ENCODE measurements at regions not wholly inside any gene's neighbourhood (a gene's known extent, or its start where the extent isn't known, plus 50 kb on each side); places are given as distances from the start of the nearest gene placed in this dataset.

GRCh38 chr7:13577566-13578145, 411.8 kb downstream of the ETV1 start:
- H3K4me3 ChIP-seq, result no peak overlapping the region
- 56 to 66% (median 60%) methylated on average over 3 of the region's 3 CpGs for WGBS, 4 donors
- TF ChIP-seq CTCF (IDR thresholded peaks at IDR 0.05) (no peak), POLR2A (IDR thresholded peaks at IDR 0.05) (no peak)
- H3K36me3 ChIP-seq (replicated peaks in 1 of 2), result no peaks in the 10 kb centered on the region
- intact Hi-C loops (cut with DNase I), result no loop called here
- no peaks in the 10 kb centered on the region for H3K9me3 ChIP-seq (replicated peaks in 1 of 3)
- DNase-seq, result no peak
- H3K27ac ChIP-seq, result no peak overlapping the region
- H3K27me3 ChIP-seq, result no peaks in the 10 kb centered on the region
- no peaks in the 10 kb centered on the region for H3K4me1 ChIP-seq (replicated peaks in 1 of 2)

DNA sequence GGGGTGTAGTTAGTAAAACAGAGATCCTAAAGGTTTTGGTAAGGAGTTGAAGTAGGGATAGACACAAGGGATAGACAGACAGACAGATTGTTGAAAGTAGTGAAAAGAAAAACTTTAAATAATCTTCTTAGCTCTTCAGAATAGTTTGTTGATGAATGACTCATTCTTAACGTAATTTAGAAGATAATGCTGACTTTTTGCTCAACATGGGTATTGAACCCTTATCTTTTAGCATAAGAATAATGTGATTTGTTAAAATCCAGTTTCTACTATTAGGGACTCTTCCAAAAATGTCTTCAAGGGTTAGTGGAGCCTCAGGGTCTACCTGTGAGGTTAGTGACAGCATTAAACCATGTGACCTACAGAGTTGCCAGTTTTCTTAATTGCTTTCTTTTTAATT, 411.2 kb downstream of the ETV1 start:
- Histone ChIP-seq H3K36me3 (replicated peaks in 1 of 2) (no peaks in the 10 kb centered on the region), H3K27ac (no peak overlapping the region), H3K4me1 (replicated peaks in 1 of 2) (no peaks in the 10 kb centered on the region), H3K9me3 (replicated peaks in 1 of 3) (no peaks in the 10 kb centered on the region), H3K27me3 (no peaks in the 10 kb centered on the region), H3K4me3 (no peak overlapping the region)
- WGBS, 4 donors, result 30 to 50% (median 38%) methylated on average over 1 of the region's 1 CpG
- no peak for TF ChIP-seq POLR2A (IDR thresholded peaks at IDR 0.05)
- no peak for TF ChIP-seq CTCF (IDR thresholded peaks at IDR 0.05)
- no peak for DNase-seq
- intact Hi-C loops (cut with DNase I), result no loop called here

DNA sequence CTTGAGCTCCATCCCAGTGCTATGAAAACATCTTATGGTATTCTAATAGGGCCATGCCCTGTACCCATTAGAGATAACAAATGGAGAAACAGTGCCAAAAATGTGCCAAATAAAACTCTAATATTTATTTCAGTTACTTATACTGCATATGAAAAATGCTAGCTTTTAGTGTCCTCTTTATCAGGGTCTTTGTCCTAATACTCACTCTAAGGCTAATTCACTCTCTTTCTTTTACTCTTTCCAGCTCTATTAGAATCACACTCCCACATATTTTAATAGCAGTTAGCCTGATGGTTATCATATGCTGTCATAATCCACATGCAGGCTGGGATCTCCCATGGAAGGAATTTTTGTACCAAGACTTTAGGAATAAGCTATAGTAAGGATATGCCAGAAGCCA, 408.4 kb downstream of the ETV1 start:
- no peaks in the 10 kb centered on the region for H3K4me1 ChIP-seq (replicated peaks in 1 of 2)
- no peak overlapping the region for H3K27ac ChIP-seq
- H3K4me3 ChIP-seq, result no peak overlapping the region
- intact Hi-C loops (cut with DNase I), result no loop called here
- TF ChIP-seq CTCF (IDR thresholded peaks at IDR 0.05) (no peak), POLR2A (IDR thresholded peaks at IDR 0.05) (no peak)
- no peaks in the 10 kb centered on the region for H3K27me3 ChIP-seq
- H3K9me3 ChIP-seq (replicated peaks in 1 of 3), result no peaks in the 10 kb centered on the region
- no peaks in the 10 kb centered on the region for H3K36me3 ChIP-seq (replicated peaks in 1 of 2)
- DNase-seq, result no peak

DNA sequence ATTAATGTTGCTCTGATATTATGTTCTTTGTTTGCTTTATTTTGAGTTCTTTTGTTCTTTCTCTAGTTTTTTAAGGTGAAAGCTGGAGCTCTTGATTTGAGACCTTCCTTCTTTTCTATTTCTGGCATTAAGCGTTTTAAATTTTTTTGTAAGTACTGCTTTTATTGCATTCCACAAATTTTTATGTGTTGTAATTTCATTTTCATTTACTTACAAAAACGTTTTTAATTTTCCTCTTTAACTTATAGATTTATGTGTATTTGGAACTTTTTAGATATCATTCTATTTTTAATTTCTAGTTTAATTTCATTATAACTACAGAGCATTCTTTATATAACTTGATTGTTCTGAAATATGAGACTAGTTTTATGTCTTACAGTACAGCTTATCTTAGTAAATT, 395.6 kb downstream of the ETV1 start:
- Histone ChIP-seq H3K9me3 (replicated peaks in 1 of 3) (no peaks in the 10 kb centered on the region), H3K4me1 (replicated peaks in 1 of 2) (no peaks in the 10 kb centered on the region), H3K36me3 (replicated peaks in 1 of 2) (no peaks in the 10 kb centered on the region), H3K27ac (no peak overlapping the region), H3K27me3 (no peaks in the 10 kb centered on the region), H3K4me3 (no peak overlapping the region)
- TF ChIP-seq POLR2A (IDR thresholded peaks at IDR 0.05) (no peak), CTCF (IDR thresholded peaks at IDR 0.05) (no peak)
- WGBS, 4 donors, result 48 to 60% (median 57%) methylated on average over 2 of the region's 2 CpGs
- DNase-seq, result no peak
- intact Hi-C loops (cut with DNase I), result no loop called here
